Activated T-helper 1 cell treated with anti-CD3 and anti-CD28 coated beads, Interleukin-12 subunit alpha, Interleukin-12 subunit beta, Interleukin-2, Interleukin-4 antibody, amounts not matched to agents 30 ng/mL and 10 ng/mL and 1 ng/mL, durations not matched to agents 14 hours and 24 hours and 36 hours (primary cell): ENCODE measurements at regions not wholly inside any gene's neighbourhood (a gene's known extent, or its start where the extent isn't known, plus 50 kb on each side); places are given as distances from the start of the nearest gene placed in this dataset.
"Not testable (repeated sequence)": the region's sequence is repeated elsewhere in the genome, so short reads cannot be mapped to it uniquely, and the experiment has no call there.

Experiments used
- DNase-seq: peaks from one replicate; pipeline ENCODE4 v3.0.0; 2021; ENCODE audit warnings: low spot score
- H3K27ac Mint-ChIP-seq: one replicate; pipeline ENCODE4 v1.8.0; 2021; ENCODE audit warnings: mild to moderate bottlenecking, mixed read lengths
- H3K27me3 Mint-ChIP-seq: one replicate; pipeline ENCODE4 v1.8.0; 2022; ENCODE audit warnings: mild to moderate bottlenecking, moderate library complexity, mixed read lengths; ENCODE audit not compliant: insufficient read depth
- H3K36me3 Mint-ChIP-seq: one replicate; pipeline ENCODE4 v1.8.0; 2021; ENCODE audit warnings: low read depth, mixed read lengths
- H3K4me1 Mint-ChIP-seq: one replicate; pipeline ENCODE4 v1.8.0; 2021; ENCODE audit warnings: low read depth, mixed read lengths
- H3K4me3 Mint-ChIP-seq: one replicate; pipeline ENCODE4 v1.8.0; 2021; ENCODE audit warnings: mild to moderate bottlenecking, moderate library complexity, mixed read lengths
- H3K9me3 Mint-ChIP-seq: one replicate; pipeline ENCODE4 v1.8.0; 2021; ENCODE audit warnings: mixed read lengths
- intact Hi-C: fragments of 100-400 bp; cut with micrococcal nuclease; formaldehyde crosslinking; loops from one replicate; pipeline ENCODE4 v1.15.1; 2024

GRCh38 chrX:98231003-98231402 lies 1347.3 kb downstream of the RPA4 start:
- H3K27me3 Mint-ChIP-seq, result no peaks in the 10 kb centered on the region
- no peak overlapping the region for H3K27ac Mint-ChIP-seq
- DNase-seq, result no peak
- no peaks in the 10 kb centered on the region for H3K36me3 Mint-ChIP-seq
- no peaks in the 10 kb centered on the region for H3K9me3 Mint-ChIP-seq
- no peak overlapping the region for H3K4me3 Mint-ChIP-seq
- H3K4me1 Mint-ChIP-seq, result no peaks in the 10 kb centered on the region
- intact Hi-C loops, result no loop called here

- H3K27ac Mint-ChIP-seq, H3K27me3 Mint-ChIP-seq, intact Hi-C loops, H3K4me3 Mint-ChIP-seq, DNase-seq, H3K4me1 Mint-ChIP-seq, H3K9me3 Mint-ChIP-seq, H3K36me3 Mint-ChIP-seq: not testable (repeated sequence)
Observed at GRCh38 chrX:98240061-98240460, 1356.4 kb downstream of the RPA4 start.

- H3K27ac Mint-ChIP-seq, result no peak overlapping the region
- no peaks in the 10 kb centered on the region for H3K4me1 Mint-ChIP-seq
- intact Hi-C loops, result no loop called here
- H3K27me3 Mint-ChIP-seq, result no peaks in the 10 kb centered on the region
- no peaks in the 10 kb centered on the region for H3K36me3 Mint-ChIP-seq
- DNase-seq, result no peak
- H3K9me3 Mint-ChIP-seq, result peaks cover 5% of the 10 kb centered on the region
- H3K4me3 Mint-ChIP-seq, result no peak overlapping the region
Observed at GRCh38 chrX:98263135-98263534, 1379.4 kb downstream of the RPA4 start.

- DNase-seq, result no peak
- intact Hi-C loops, result no loop called here
- H3K27me3 Mint-ChIP-seq, result no peaks in the 10 kb centered on the region
- peaks cover 4% of the 10 kb centered on the region for H3K9me3 Mint-ChIP-seq
- H3K4me1 Mint-ChIP-seq, result no peaks in the 10 kb centered on the region
- no peaks in the 10 kb centered on the region for H3K36me3 Mint-ChIP-seq
- no peak overlapping the region for H3K4me3 Mint-ChIP-seq
- H3K27ac Mint-ChIP-seq, result no peak overlapping the region
Observed at GRCh38 chrX:98289726-98290125, 1406.0 kb downstream of the RPA4 start.

- Mint-ChIP-seq H3K9me3 (peaks cover 4% of the 10 kb centered on the region), H3K27me3 (no peaks in the 10 kb centered on the region), H3K27ac (no peak overlapping the region), H3K4me3 (no peak overlapping the region), H3K36me3 (no peaks in the 10 kb centered on the region), H3K4me1 (no peaks in the 10 kb centered on the region)
- intact Hi-C loops, result no loop called here
- DNase-seq, result no peak
Observed at GRCh38 chrX:98294310-98294709, 1410.6 kb downstream of the RPA4 start.

GRCh38 chrX:98296129-98296528 lies 1412.4 kb downstream of the RPA4 start:
- H3K4me3 Mint-ChIP-seq, result no peak overlapping the region
- DNase-seq, result no peak
- no peak overlapping the region for H3K27ac Mint-ChIP-seq
- intact Hi-C loops, result no loop called here
- no peaks in the 10 kb centered on the region for H3K27me3 Mint-ChIP-seq
- no peaks in the 10 kb centered on the region for H3K4me1 Mint-ChIP-seq
- peaks cover 6% of the 10 kb centered on the region for H3K9me3 Mint-ChIP-seq
- no peaks in the 10 kb centered on the region for H3K36me3 Mint-ChIP-seq

- Mint-ChIP-seq H3K27me3 (no peaks in the 10 kb centered on the region), H3K36me3 (no peaks in the 10 kb centered on the region), H3K27ac (no peak overlapping the region), H3K9me3 (peaks cover 6% of the 10 kb centered on the region), H3K4me3 (no peak overlapping the region), H3K4me1 (no peaks in the 10 kb centered on the region)
- intact Hi-C loops, result no loop called here
- no peak for DNase-seq
Observed at GRCh38 chrX:98299785-98300184, 1416.1 kb downstream of the RPA4 start.

- H3K4me3 Mint-ChIP-seq, H3K4me1 Mint-ChIP-seq, H3K27me3 Mint-ChIP-seq, H3K36me3 Mint-ChIP-seq, H3K27ac Mint-ChIP-seq, DNase-seq, H3K9me3 Mint-ChIP-seq, intact Hi-C loops: not testable (repeated sequence)
Observed at GRCh38 chrX:98300536-98300935, 1416.8 kb downstream of the RPA4 start.

- no peak overlapping the region for H3K4me3 Mint-ChIP-seq
- intact Hi-C loops, result no loop called here
- H3K9me3 Mint-ChIP-seq, result no peaks in the 10 kb centered on the region
- no peaks in the 10 kb centered on the region for H3K4me1 Mint-ChIP-seq
- no peaks in the 10 kb centered on the region for H3K27me3 Mint-ChIP-seq
- H3K27ac Mint-ChIP-seq, result no peak overlapping the region
- no peaks in the 10 kb centered on the region for H3K36me3 Mint-ChIP-seq
- no peak for DNase-seq
Observed at GRCh38 chrX:98331407-98331806, 1447.7 kb downstream of the RPA4 start.

- DNase-seq, result no peak
- Mint-ChIP-seq H3K27ac (no peak overlapping the region), H3K4me1 (no peaks in the 10 kb centered on the region), H3K4me3 (no peak overlapping the region), H3K27me3 (no peaks in the 10 kb centered on the region), H3K9me3 (peaks cover 7% of the 10 kb centered on the region), H3K36me3 (no peaks in the 10 kb centered on the region)
- intact Hi-C loops, result no loop called here
Observed at GRCh38 chrX:98338544-98338943, 1454.8 kb downstream of the RPA4 start.

GRCh38 chrX:98350940-98351339 lies 1467.2 kb downstream of the RPA4 start:
- no peaks in the 10 kb centered on the region for H3K4me1 Mint-ChIP-seq
- H3K27ac Mint-ChIP-seq, result no peak overlapping the region
- no peak for DNase-seq
- no peaks in the 10 kb centered on the region for H3K36me3 Mint-ChIP-seq
- H3K27me3 Mint-ChIP-seq, result no peaks in the 10 kb centered on the region
- intact Hi-C loops, result no loop called here
- H3K9me3 Mint-ChIP-seq, result no peaks in the 10 kb centered on the region
- no peak overlapping the region for H3K4me3 Mint-ChIP-seq

- no peak overlapping the region for H3K27ac Mint-ChIP-seq
- H3K4me1 Mint-ChIP-seq, result no peaks in the 10 kb centered on the region
- no peaks in the 10 kb centered on the region for H3K27me3 Mint-ChIP-seq
- intact Hi-C loops, result no loop called here
- H3K4me3 Mint-ChIP-seq, result no peak overlapping the region
- no peaks in the 10 kb centered on the region for H3K36me3 Mint-ChIP-seq
- H3K9me3 Mint-ChIP-seq, result no peaks in the 10 kb centered on the region
- no peak for DNase-seq
Observed at GRCh38 chrX:98357146-98357545, 1473.4 kb downstream of the RPA4 start.

- no peaks in the 10 kb centered on the region for H3K4me1 Mint-ChIP-seq
- H3K4me3 Mint-ChIP-seq, result no peak overlapping the region
- H3K36me3 Mint-ChIP-seq, result no peaks in the 10 kb centered on the region
- no peak for DNase-seq
- no peaks in the 10 kb centered on the region for H3K9me3 Mint-ChIP-seq
- H3K27me3 Mint-ChIP-seq, result no peaks in the 10 kb centered on the region
- no peak overlapping the region for H3K27ac Mint-ChIP-seq
- intact Hi-C loops, result no loop called here
Observed at GRCh38 chrX:98362630-98363029, 1478.9 kb downstream of the RPA4 start.

GRCh38 chrX:98371994-98372393 lies 1488.3 kb downstream of the RPA4 start:
- Mint-ChIP-seq H3K9me3 (no peaks in the 10 kb centered on the region), H3K4me1 (no peaks in the 10 kb centered on the region), H3K27me3 (no peaks in the 10 kb centered on the region), H3K36me3 (no peaks in the 10 kb centered on the region), H3K4me3 (no peak overlapping the region), H3K27ac (no peak overlapping the region)
- intact Hi-C loops, result no loop called here
- DNase-seq, result no peak
